Muscle of leg (tissue), 3 donors: ENCODE measurements at regions not wholly inside any gene's neighbourhood (a gene's known extent, or its start where the extent isn't known, plus 50 kb on each side); places are given as distances from the start of the nearest gene placed in this dataset.
A peak's percentile ranks its signal among the peaks of the same experiment; 100 is the strongest.

ENCODE experiments used
- DNase-seq: peaks from one replicate; pipeline ENCODE4 v3.0.0; 2013
- H3K27ac ChIP-seq: one replicate; pipeline ENCODE4 v1.5.1; 2013; ENCODE audit warnings: mild to moderate bottlenecking, low read length, control low read depth
- H3K27me3 ChIP-seq: one replicate; pipeline ENCODE4 v1.6.1; 2013; ENCODE audit warnings: low read length; ENCODE audit not compliant: control insufficient read depth, insufficient read depth
- H3K36me3 ChIP-seq: one replicate; pipeline ENCODE4 v1.6.1; 2013; ENCODE audit warnings: low read length; ENCODE audit not compliant: control insufficient read depth, insufficient read depth
- H3K4me1 ChIP-seq: one replicate; pipeline ENCODE4 v1.6.1; 2013; ENCODE audit warnings: low read length; ENCODE audit not compliant: control insufficient read depth, insufficient read depth
- H3K4me3 ChIP-seq: one replicate; pipeline ENCODE4 v1.5.1; 2013; ENCODE audit warnings: low read length, control low read depth
- H3K9me3 ChIP-seq: replicated peaks from 2 replicates; pipeline ENCODE4 v1.6.1; 2013; ENCODE audit warnings: low read depth, low read length; ENCODE audit not compliant: control insufficient read depth
- WGBS: methylation state at CpG from one replicate; pipeline ENCODE4 v1.1.5; 2013; ENCODE audit warnings: missing lambda C conversion rate; ENCODE audit not compliant: insufficient coverage; 5-methylcytosine and 5-hydroxymethylcytosine counted together

DNA sequence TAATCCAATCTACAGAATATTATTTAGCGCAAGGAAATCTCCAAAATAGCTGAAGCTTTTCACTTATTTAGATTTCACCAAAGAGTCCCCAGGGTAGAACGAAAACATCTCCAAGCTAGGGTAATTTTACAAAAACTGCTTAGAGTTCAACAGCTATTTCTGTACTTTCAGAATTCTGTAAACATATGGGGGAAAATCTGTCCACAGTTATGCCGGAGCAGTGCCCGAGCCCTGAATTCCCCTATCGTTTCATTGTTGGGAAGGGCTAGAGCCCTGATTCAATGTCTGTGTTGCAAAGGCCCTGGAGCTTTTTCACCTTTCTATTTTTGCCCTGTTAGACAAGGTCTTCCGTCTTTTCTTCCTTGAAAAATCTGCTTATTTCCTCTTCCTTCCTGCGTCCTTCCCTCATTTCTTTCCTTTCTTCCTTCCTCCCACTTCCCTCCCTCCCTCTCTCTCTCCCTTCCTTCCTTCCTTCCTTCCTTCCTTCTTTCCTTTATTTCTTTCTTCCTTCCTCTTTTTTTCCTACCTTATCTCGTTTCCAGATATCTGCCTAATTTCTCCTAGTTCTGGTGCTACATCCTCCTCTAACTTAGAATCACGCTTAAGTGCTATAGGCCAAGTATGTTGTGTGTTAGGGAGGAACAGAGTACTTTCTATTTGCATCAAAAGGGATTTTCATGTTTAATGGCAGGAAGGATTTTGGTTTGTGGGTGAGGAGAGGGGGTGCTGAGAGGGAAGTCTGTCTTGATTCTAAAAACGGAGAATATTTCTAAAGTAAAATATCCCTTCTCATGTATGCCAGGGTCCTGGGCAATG lies 122.5 kb upstream of the BMP2 start:
- no peak overlapping the region for H3K4me3 ChIP-seq
- no peaks in the 10 kb centered on the region for H3K27me3 ChIP-seq
- H3K36me3 ChIP-seq: no peaks in the 10 kb centered on the region
- no peaks in the 10 kb centered on the region for H3K9me3 ChIP-seq
- H3K4me1 ChIP-seq: no peaks in the 10 kb centered on the region
- no peak overlapping the region for H3K27ac ChIP-seq
- DNase-seq: no peak
- 77% methylated on average over 5 of the region's 10 CpGs for WGBS

DNA sequence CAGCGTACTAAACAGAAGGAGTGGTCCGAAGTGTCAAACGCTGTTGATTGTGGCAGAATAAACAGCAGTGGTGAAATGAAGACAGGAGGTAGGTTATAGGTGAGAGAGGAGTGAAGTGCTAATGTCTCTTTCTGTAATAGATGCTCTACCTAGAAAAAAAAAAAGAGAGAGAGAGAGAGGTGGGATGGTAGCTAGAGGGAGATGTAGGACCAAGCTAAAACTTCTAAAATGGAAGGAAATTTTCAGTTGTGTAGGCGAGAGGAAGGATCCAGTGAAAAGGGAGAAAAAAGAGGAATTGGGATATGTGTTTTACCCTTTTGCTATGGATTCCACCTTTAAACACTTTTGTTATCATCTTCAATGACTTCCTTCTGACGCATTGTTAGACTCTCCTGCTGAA lies 126.5 kb upstream of the BMP2 start:
- Histone ChIP-seq H3K27me3 (no peaks in the 10 kb centered on the region), H3K4me1 (no peaks in the 10 kb centered on the region)
- WGBS: 67% methylated on average over 4 of the region's 5 CpGs

DNA sequence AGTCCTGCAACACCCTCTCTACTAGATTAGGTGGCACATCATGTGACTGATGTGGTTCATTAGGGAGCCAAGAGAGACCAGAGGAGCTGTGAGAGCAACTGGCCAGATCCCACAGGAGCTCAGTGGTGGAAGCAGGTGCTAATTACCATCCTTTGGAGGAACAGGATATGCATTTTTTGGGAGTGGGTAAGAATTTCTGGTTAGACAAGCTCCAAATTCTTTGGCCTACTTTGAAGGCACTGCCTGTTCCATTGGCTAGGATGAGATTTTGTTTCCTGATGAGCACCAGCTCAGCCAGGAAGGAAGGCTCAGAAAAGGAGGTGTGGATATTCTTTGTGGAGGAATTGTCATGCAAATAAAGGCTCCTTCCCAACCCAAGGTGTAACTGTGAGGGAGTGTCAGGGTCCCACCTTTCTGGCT lies 130.3 kb upstream of the BMP2 start:
- Histone ChIP-seq H3K36me3 (no peaks in the 10 kb centered on the region), H3K27me3 (no peaks in the 10 kb centered on the region), H3K27ac (no peak overlapping the region), H3K9me3 (no peaks in the 10 kb centered on the region), H3K4me1 (peaks cover 3% of the 10 kb centered on the region), H3K4me3 (no peak overlapping the region)
- DNase-seq: no peak

More for the DNA sequence above, 126.5 kb upstream of the BMP2 start:
- H3K4me3 ChIP-seq: no peak overlapping the region
- H3K27ac ChIP-seq: no peak overlapping the region
- no peaks in the 10 kb centered on the region for H3K9me3 ChIP-seq
- H3K36me3 ChIP-seq: no peaks in the 10 kb centered on the region
- no peak for DNase-seq

DNA sequence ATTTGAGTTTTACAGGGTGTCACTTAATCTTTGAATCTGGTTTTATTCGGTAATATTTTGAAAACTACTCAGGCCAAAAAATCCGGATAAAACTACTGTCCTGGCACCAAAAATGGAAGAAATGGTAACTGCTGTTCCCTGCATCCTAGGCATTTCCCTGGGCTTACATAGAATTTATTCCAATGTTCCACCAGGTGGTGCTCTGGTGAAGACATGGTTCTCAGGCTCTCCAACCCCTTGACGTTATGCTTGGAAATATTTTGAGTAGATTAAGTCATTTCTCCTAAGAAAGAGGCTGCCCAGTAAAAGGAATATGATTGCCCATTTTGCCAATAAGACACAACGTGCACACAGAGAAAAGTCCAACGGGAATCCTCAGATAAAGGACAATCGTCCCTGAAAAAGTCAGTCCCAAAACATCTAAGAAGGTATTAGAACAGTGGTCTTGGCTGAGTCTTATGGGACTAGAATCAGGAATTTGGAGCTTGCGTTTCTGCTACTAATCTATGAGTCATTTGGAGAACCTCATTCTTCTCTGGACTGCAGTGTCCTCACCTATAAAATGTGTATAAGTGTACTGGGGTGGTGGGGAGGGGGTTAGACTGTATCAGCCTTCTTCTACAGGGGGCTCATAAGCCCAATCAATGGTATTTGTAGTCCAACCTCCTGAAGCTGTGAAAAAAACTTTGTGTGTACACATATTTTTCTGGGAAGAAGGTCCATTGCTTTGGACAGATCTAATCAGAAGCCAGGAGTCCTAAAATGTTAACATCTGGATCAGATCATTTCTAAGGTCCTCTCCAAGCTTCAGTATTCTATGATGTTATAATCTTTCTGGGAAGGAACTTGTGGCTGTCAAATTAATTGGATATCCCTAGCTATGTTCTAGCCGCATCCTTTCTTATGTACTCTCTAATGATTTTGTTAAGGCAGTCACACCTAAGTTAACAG lies 131.0 kb upstream of the BMP2 start:
- peak; percentile 79 for DNase-seq

DNA sequence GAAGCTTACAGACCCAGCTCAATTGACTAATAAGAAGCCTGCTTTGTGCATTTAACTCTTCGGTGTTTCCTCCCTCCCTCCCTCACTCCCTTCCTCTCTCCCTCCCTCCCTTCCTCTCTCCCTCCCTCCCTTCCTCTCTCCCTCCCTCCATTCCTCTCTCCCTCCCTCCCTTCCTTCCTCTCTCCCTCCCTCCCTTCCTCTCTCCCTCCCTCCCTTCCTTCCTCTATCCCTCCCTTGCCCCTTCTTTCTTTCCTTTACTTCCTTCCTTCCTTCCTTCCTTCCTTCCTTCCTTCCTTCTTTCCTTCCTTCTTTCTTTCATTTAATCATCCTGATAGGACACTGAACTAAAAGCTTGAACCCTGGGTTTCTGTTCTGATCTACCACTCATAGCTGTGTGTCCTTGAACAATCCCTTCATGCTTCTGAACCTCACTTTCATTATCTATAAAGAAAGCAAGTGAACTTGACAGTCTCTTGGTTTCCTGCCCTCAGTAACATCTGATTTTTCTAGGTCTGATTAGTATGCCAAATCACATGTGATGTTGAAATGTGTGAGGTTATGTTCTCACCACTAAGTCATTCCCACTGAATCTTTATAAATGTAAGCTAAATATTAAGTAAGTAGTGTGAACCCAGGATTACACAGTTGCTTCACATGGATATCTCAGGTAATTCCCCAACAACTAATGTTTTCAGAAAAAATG lies 132.3 kb upstream of the BMP2 start:
- no peaks in the 10 kb centered on the region for H3K36me3 ChIP-seq
- no peak overlapping the region for H3K27ac ChIP-seq
- no peak overlapping the region for H3K4me3 ChIP-seq
- peaks cover 5% of the 10 kb centered on the region for H3K4me1 ChIP-seq
- WGBS: 63% methylated on average over 1 of the region's 1 CpG
- no peak for DNase-seq
- H3K27me3 ChIP-seq: no peaks in the 10 kb centered on the region
- H3K9me3 ChIP-seq: no peaks in the 10 kb centered on the region

More for the DNA sequence above, 131.0 kb upstream of the BMP2 start:
- Histone ChIP-seq H3K27me3 (no peaks in the 10 kb centered on the region), H3K27ac (no peak overlapping the region), H3K4me1 (peaks cover 5% of the 10 kb centered on the region), H3K4me3 (no peak overlapping the region), H3K36me3 (no peaks in the 10 kb centered on the region), H3K9me3 (no peaks in the 10 kb centered on the region)
- WGBS: no CpG with 5 or more reads among the region's 8 CpGs

DNA sequence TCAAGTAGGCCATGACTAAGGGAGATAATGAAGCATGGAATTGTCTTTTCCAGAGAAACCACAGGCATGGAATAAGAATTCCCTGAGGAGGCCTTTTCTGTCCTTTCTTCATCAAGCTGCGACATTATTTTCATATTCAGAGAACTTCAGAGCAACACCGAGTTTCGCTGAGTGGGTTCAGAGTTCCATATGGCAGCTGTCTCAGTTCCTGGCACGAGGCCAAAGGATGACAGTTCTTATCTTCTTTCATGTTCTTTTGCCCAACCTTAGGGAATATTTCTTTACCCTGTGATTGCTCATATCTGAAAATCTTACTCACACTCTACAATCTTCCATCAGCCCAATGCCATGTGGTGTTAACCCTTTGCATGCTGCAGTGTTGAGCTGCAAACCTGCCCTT lies 135.3 kb upstream of the BMP2 start:
- WGBS: 55% methylated on average over 4 of the region's 4 CpGs
- Histone ChIP-seq H3K4me3 (no peak overlapping the region), H3K27me3 (no peaks in the 10 kb centered on the region), H3K27ac (no peak overlapping the region), H3K4me1 (peaks cover 5% of the 10 kb centered on the region), H3K36me3 (no peaks in the 10 kb centered on the region), H3K9me3 (no peaks in the 10 kb centered on the region)
- peak; percentile 47 for DNase-seq

DNA sequence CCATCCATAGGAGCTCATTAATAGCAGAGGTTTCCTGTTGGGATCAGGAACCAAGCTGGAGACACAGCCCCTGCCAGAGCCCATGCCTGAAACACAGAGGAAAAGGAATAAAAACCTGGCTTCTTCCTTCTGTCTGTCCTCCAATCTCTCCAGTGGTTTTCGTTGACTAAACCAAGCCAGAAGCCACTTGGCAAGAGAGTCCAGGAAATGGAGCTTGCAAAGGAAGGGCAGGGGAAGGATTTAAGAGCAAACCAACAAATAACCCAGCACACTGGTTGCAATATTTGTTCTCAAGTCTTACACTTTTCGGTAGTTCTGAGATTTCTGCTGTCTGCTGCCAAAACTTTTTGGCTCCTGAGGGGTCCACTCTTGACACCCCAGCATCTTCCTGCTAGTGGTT lies 137.0 kb upstream of the BMP2 start:
- Histone ChIP-seq H3K36me3 (no peaks in the 10 kb centered on the region), H3K27ac (no peak overlapping the region), H3K27me3 (no peaks in the 10 kb centered on the region), H3K4me3 (no peak overlapping the region), H3K9me3 (peaks cover 2% of the 10 kb centered on the region), H3K4me1 (peaks cover 5% of the 10 kb centered on the region)
- DNase-seq: peak; percentile 29
- WGBS: no CpG with 5 or more reads among the region's 2 CpGs

DNA sequence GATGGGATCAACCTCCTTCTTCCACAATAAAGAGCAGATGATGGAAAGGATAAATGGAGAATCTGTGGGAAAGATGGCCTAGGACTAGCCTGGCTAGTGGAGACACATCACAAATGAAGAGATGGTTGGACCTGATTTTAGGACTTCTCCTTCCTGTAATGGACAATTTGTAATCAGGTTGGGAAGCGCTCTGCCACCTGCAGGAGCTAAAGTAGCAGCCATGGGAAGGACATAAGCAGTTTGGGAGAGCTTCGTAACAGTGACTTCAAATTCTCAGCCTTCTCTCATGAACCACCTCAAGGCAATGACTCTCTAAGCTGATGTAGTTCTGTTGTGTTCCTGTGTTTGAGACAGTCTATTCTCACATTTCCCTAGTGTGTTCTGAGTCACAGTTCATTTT lies 137.9 kb upstream of the BMP2 start:
- WGBS: no CpG with 5 or more reads among the region's 2 CpGs
- H3K27ac ChIP-seq: no peak overlapping the region
- peaks cover 2% of the 10 kb centered on the region for H3K9me3 ChIP-seq
- DNase-seq: no peak
- H3K36me3 ChIP-seq: no peaks in the 10 kb centered on the region
- H3K4me1 ChIP-seq: peaks cover 5% of the 10 kb centered on the region
- no peaks in the 10 kb centered on the region for H3K27me3 ChIP-seq
- no peak overlapping the region for H3K4me3 ChIP-seq

DNA sequence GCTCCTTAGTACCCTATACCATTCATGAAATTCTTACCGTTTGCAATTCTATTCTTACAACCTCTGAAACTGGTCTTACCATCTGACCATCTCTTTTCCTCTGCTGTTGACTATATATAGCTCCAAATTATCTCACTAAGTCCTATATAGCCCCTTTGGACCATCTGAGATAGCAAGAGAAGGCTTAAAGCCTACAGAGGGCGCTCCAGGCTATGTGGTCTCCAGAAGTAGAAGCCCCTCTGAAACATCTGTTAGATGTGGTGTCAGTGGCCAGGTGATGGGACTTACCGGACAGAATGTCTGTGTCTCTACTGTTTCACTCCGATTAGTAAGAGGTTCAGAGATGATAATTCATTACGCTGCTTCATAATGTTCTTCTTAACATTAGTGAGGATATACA lies 140.7 kb upstream of the BMP2 start:
- no peaks in the 10 kb centered on the region for H3K27me3 ChIP-seq
- no peak overlapping the region for H3K4me3 ChIP-seq
- H3K36me3 ChIP-seq: no peaks in the 10 kb centered on the region
- 89% methylated on average over 2 of the region's 5 CpGs for WGBS
- DNase-seq: no peak
- peaks cover 2% of the 10 kb centered on the region for H3K9me3 ChIP-seq
- peaks cover 2% of the 10 kb centered on the region for H3K4me1 ChIP-seq
- H3K27ac ChIP-seq: no peak overlapping the region

DNA sequence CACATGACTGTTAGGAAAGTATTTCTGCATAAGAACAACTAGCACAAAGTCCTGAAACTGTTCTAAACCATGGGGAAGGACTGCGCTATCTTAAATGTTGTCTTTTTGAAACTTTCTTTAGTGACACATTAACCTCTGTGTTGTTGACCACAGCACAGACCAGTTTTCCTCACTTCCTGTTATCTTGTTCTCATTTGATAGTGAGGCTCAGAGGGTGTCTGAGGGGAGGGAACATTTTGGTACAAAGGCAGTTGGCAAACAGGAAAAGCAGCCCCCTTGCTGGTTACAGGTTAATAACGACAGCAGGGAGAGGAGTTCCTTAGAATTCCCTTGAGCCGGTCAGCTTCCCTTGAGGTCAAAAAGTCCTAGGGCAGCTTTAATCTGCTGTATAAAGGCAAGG lies 143.5 kb upstream of the BMP2 start:
- Histone ChIP-seq H3K9me3 (peaks cover 2% of the 10 kb centered on the region), H3K27me3 (no peaks in the 10 kb centered on the region), H3K4me3 (no peak overlapping the region), H3K36me3 (no peaks in the 10 kb centered on the region), H3K27ac (no peak overlapping the region), H3K4me1 (no peaks in the 10 kb centered on the region)
- no peak for DNase-seq
- WGBS: 14% methylated on average over 2 of the region's 3 CpGs
